Smooth muscle cell (in vitro differentiated cells): ENCODE measurements at regions not wholly inside any gene's neighbourhood (a gene's known extent, or its start where the extent isn't known, plus 50 kb on each side); places are given as distances from the start of the nearest gene placed in this dataset.

Source experiments
- DNase-seq: peaks from one replicate; lab custom pipeline; 2025; ENCODE audit not compliant: unreplicated experiment; lab: John Stamatoyannopoulos, UW
- H2AFZ ChIP-seq: fragments of 200-600 bp; sonication (generic); 2 replicates; pipeline ENCODE4 v1.6.0; 2016; ENCODE audit warnings: antibody characterized with exemption, low read depth, mild to moderate bottlenecking
- H3F3A ChIP-seq: fragments of 200-600 bp; sonication (generic); 2 replicates; pipeline ENCODE4 v1.6.0; 2017; ENCODE audit warnings: antibody characterized with exemption, low read depth
- H3K27ac ChIP-seq: fragments of 200-600 bp; sonication (generic); 2 replicates; pipeline ENCODE4 v1.5.1; 2016; ENCODE audit warnings: low read depth, mild to moderate bottlenecking
- H3K27me3 ChIP-seq: fragments of 200-600 bp; sonication (generic); 2 replicates; pipeline ENCODE4 v1.6.1; 2016; ENCODE audit warnings: low read depth, mild to moderate bottlenecking
- H3K36me3 ChIP-seq: fragments of 200-600 bp; sonication (generic); 2 replicates; pipeline ENCODE4 v1.5.1; 2016; ENCODE audit warnings: low read depth
- H3K4me1 ChIP-seq: fragments of 200-600 bp; sonication (generic); 2 replicates; pipeline ENCODE4 v1.5.1; 2016; ENCODE audit warnings: low read depth
- H3K4me2 ChIP-seq: fragments of 200-600 bp; sonication (generic); 2 replicates; pipeline ENCODE4 v1.6.0; 2016; ENCODE audit warnings: mild to moderate bottlenecking
- H3K4me3 ChIP-seq: fragments of 200-600 bp; sonication (generic); 2 replicates; pipeline ENCODE4 v1.5.1; 2016; ENCODE audit warnings: mild to moderate bottlenecking
- H3K79me2 ChIP-seq: fragments of 200-600 bp; sonication (generic); 2 replicates; pipeline ENCODE4 v1.6.0; 2016; ENCODE audit warnings: low read depth, mild to moderate bottlenecking
- H3K9ac ChIP-seq: fragments of 200-600 bp; sonication (generic); 2 replicates; pipeline ENCODE4 v1.6.0; 2016; ENCODE audit warnings: low read depth
- H3K9me3 ChIP-seq: fragments of 200-600 bp; sonication (generic); replicated peaks from 2 replicates; pipeline ENCODE4 v1.5.1; 2016; ENCODE audit warnings: low read depth
- H4K20me1 ChIP-seq: fragments of 200-600 bp; sonication (generic); 2 replicates; pipeline ENCODE4 v1.6.0; 2016; ENCODE audit warnings: low read depth
- WGBS: methylation state at CpG from one replicate; pipeline ENCODE4 v1.1.7; 2016; ENCODE audit warnings: low lambda C conversion rate; 5-methylcytosine and 5-hydroxymethylcytosine counted together
- TF ChIP-seq, protein P1 (sequence below): fragments of 200-600 bp; sonication (generic); IDR thresholded peaks from 2 replicates; pipeline ENCODE4 v1.5.1; 2017; ENCODE audit warnings: borderline replicate concordance, mild to moderate bottlenecking, antibody characterized with exemption; ENCODE audit not compliant: insufficient read depth, poor library complexity, severe bottlenecking

DNA sequence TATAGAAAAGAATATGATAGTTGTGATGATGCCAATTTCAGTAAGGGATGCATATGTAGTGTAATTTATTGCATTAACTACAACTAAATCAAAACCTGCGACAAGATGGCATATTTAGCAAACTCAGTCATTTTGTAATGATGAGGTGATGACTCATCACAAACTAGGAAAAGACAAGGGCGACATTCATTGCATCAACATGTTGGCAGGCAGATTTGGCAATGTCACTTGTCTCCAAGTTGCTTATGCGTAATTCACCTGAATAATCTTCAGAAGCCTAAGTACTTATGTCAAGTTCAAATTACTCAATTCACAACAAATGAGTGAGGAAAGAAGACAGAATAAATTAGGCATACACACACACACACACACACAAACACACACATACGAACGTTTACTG, 273.2 kb upstream of the RGPD4 start:
- TF ChIP-seq, protein P1, sequence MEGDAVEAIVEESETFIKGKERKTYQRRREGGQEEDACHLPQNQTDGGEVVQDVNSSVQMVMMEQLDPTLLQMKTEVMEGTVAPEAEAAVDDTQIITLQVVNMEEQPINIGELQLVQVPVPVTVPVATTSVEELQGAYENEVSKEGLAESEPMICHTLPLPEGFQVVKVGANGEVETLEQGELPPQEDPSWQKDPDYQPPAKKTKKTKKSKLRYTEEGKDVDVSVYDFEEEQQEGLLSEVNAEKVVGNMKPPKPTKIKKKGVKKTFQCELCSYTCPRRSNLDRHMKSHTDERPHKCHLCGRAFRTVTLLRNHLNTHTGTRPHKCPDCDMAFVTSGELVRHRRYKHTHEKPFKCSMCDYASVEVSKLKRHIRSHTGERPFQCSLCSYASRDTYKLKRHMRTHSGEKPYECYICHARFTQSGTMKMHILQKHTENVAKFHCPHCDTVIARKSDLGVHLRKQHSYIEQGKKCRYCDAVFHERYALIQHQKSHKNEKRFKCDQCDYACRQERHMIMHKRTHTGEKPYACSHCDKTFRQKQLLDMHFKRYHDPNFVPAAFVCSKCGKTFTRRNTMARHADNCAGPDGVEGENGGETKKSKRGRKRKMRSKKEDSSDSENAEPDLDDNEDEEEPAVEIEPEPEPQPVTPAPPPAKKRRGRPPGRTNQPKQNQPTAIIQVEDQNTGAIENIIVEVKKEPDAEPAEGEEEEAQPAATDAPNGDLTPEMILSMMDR = no peak
- no peak overlapping the region for H2AFZ ChIP-seq
- H3K9me3 ChIP-seq = no peaks in the 10 kb centered on the region
- H3K4me3 ChIP-seq = no peak overlapping the region
- H4K20me1 ChIP-seq = no peaks in the 10 kb centered on the region
- no peaks in the 10 kb centered on the region for H3K4me1 ChIP-seq
- H3K9ac ChIP-seq = no peak overlapping the region
- no peak overlapping the region for H3K27ac ChIP-seq
- no peaks in the 10 kb centered on the region for H3K79me2 ChIP-seq
- WGBS = 88% methylated on average over 5 of the region's 5 CpGs
- no peaks in the 10 kb centered on the region for H3F3A ChIP-seq
- H3K27me3 ChIP-seq = no peaks in the 10 kb centered on the region
- H3K4me2 ChIP-seq = no peak overlapping the region
- no peaks in the 10 kb centered on the region for H3K36me3 ChIP-seq
- no peak for DNase-seq

DNA sequence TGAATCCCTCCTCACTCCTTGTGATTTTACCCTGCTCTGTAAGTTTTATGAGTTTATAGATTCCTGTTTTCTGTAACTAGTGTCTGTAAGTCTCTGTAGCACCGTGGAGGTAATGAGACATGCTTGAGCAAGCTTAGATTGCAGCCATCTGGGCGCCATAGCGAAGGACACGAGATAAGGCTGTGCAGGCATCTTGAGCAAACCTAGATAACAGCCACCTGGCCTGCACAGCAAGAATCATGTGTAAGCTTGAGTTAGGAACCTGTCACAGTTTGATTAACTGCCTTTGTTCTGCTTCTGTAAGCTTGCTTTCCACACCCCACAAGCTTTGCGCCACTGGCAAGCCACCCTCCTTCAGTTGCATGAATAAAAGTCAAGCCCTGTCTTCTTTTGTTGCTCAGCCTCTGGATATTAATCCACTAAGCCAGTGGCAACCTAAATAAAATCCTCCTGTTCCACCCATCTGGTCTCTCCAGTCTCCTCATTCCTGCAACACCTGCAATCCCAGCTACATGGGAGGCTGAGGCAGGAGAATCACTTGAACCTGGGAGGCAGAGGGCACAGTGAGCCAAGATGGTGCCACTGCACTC, 270.6 kb upstream of the RGPD4 start:
- Histone ChIP-seq H3K9ac (no peak overlapping the region), H3F3A (no peaks in the 10 kb centered on the region), H3K9me3 (no peaks in the 10 kb centered on the region), H3K27ac (no peak overlapping the region), H4K20me1 (no peaks in the 10 kb centered on the region), H3K4me1 (no peaks in the 10 kb centered on the region), H3K27me3 (no peaks in the 10 kb centered on the region), H2AFZ (no peak overlapping the region), H3K4me2 (no peak overlapping the region), H3K79me2 (no peaks in the 10 kb centered on the region), H3K36me3 (no peaks in the 10 kb centered on the region), H3K4me3 (no peak overlapping the region)
- WGBS = 80% methylated on average over 5 of the region's 5 CpGs
- TF ChIP-seq, protein P1 = no peak
- DNase-seq = no peak

DNA sequence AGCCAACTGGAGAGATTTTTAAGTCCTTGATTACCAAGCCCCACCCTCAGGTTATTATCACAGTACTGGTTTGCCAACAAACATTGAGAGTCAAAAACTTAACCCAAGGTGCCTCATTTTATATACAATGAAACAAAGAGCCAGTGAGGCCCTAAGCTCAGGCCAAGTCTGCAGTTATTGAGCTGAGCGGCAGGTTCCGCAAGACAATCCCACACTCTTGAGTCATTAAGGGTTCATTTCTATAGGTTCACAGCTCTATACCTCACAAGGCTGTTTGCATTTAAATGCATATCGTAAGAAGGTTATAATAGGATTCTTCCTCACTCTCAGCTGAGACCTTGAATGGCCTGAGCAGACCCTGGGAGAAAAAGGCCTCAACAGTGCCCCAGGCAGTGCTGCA, 268.4 kb upstream of the RGPD4 start:
- no peaks in the 10 kb centered on the region for H3K27me3 ChIP-seq
- no peaks in the 10 kb centered on the region for H3K79me2 ChIP-seq
- no peaks in the 10 kb centered on the region for H3K9me3 ChIP-seq
- no peaks in the 10 kb centered on the region for H3K4me1 ChIP-seq
- H2AFZ ChIP-seq = no peak overlapping the region
- no peak overlapping the region for H3K4me3 ChIP-seq
- no peak overlapping the region for H3K9ac ChIP-seq
- H3F3A ChIP-seq = no peaks in the 10 kb centered on the region
- no peak overlapping the region for H3K27ac ChIP-seq
- WGBS = 86% methylated on average over 3 of the region's 3 CpGs
- TF ChIP-seq, protein P1 = no peak
- H3K4me2 ChIP-seq = no peak overlapping the region
- H3K36me3 ChIP-seq = no peaks in the 10 kb centered on the region
- DNase-seq = no peak
- H4K20me1 ChIP-seq = no peaks in the 10 kb centered on the region

DNA sequence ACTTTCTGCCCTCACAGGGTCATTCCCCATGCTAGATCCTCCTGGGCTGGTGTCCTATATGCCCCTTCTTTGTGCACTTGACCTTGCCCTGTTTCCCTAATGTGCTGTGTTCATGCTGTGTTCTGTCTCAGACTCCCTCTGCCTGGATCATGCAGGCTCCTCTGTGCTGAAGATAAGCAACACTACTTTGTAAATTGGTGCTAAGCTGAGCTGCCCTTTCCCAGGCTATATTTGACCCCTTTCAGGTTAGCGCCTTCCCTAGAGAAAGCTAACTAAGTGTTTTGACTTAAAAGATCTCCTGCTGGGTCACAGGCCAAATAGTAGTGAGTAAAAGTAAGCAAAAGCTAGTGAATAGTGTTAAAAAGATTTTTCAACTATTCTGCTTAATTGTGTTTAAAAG, 257.2 kb upstream of the RGPD4 start:
- Histone ChIP-seq H3K27me3 (no peaks in the 10 kb centered on the region), H3K27ac (no peak overlapping the region), H3F3A (no peaks in the 10 kb centered on the region), H3K4me3 (no peak overlapping the region), H3K36me3 (no peaks in the 10 kb centered on the region), H3K4me2 (no peak overlapping the region), H2AFZ (no peak overlapping the region), H3K9ac (no peak overlapping the region), H3K79me2 (no peaks in the 10 kb centered on the region), H3K9me3 (no peaks in the 10 kb centered on the region), H3K4me1 (no peaks in the 10 kb centered on the region), H4K20me1 (no peaks in the 10 kb centered on the region)
- WGBS = 82% methylated on average over 1 of the region's 1 CpG
- TF ChIP-seq, protein P1 = no peak
- DNase-seq = no peak
